NCI-H345 (cell line): ENCODE measurements at regions not wholly inside any gene's neighbourhood (a gene's known extent, or its start where the extent isn't known, plus 50 kb on each side); places are given as distances from the start of the nearest gene placed in this dataset.
"Not testable (repeated sequence)": the region's sequence is repeated elsewhere in the genome, so short reads cannot be mapped to it uniquely, and the experiment has no call there.

Experiments
- DNase-seq: peaks from one replicate; lab custom pipeline; 2025; lab: John Stamatoyannopoulos, UW

GRCh38 chr5:115751176-115751575 is 65.3 kb downstream of the CDO1 start:
- no peak for DNase-seq

GRCh38 chr5:115749016-115749415 is 67.4 kb downstream of the CDO1 start:
- no peak for DNase-seq

- DNase-seq, result not testable (repeated sequence)
Observed at GRCh38 chr5:115739245-115739644, 77.2 kb downstream of the CDO1 start.

- peak; percentile 36 for DNase-seq
Observed at GRCh38 chr5:115738830-115739229, 77.6 kb downstream of the CDO1 start.

- DNase-seq, result no peak
Observed at GRCh38 chr5:115737452-115737851, 79.0 kb downstream of the CDO1 start.

- no peak for DNase-seq
Observed at GRCh38 chr5:115736690-115737005, 79.8 kb downstream of the CDO1 start.

GRCh38 chr5:115736004-115736689 is 80.3 kb downstream of the CDO1 start:
- DNase-seq, result no peak

GRCh38 chr5:115735108-115735998 is 81.1 kb downstream of the CDO1 start:
- peak; percentile 48 for DNase-seq

- no peak for DNase-seq
Observed at GRCh38 chr5:115733607-115734006, 82.9 kb downstream of the CDO1 start.

- no peak for DNase-seq
Observed at GRCh38 chr5:115732026-115732425, 84.4 kb downstream of the CDO1 start.

GRCh38 chr5:115725522-115725921 is 90.9 kb downstream of the CDO1 start:
- DNase-seq, result no peak

- no peak for DNase-seq
Observed at GRCh38 chr5:115723220-115723619, 93.2 kb downstream of the CDO1 start.

GRCh38 chr5:115720888-115721287 is 95.1 kb upstream of the TMED7 start:
- no peak for DNase-seq

GRCh38 chr5:115718927-115719326 is 93.1 kb upstream of the TMED7 start:
- DNase-seq, result no peak

- no peak for DNase-seq
Observed at GRCh38 chr5:115713408-115713807, 87.6 kb upstream of the TMED7 start.

- DNase-seq, result no peak
Observed at GRCh38 chr5:115709585-115709984, 83.7 kb upstream of the TMED7 start.

- no peak for DNase-seq
Observed at GRCh38 chr5:115708819-115709477, 83.1 kb upstream of the TMED7 start.

GRCh38 chr5:115703514-115703913 is 77.7 kb upstream of the TMED7 start:
- no peak for DNase-seq

GRCh38 chr5:115702025-115702424 is 76.2 kb upstream of the TMED7 start:
- DNase-seq, result no peak

- DNase-seq, result no peak
Observed at GRCh38 chr5:115699967-115700366, 74.1 kb upstream of the TMED7 start.

- no peak for DNase-seq
Observed at GRCh38 chr5:115696141-115696650, 70.4 kb upstream of the TMED7 start.

GRCh38 chr5:115695310-115695880 is 69.6 kb upstream of the TMED7 start:
- DNase-seq, result no peak
